Kidney (tissue), 13 donors: ENCODE measurements at regions not wholly inside any gene's neighbourhood (a gene's known extent, or its start where the extent isn't known, plus 50 kb on each side); places are given as distances from the start of the nearest gene placed in this dataset.
"Not testable (repeated sequence)": the region's sequence is repeated elsewhere in the genome, so short reads cannot be mapped to it uniquely, and the experiment has no call there.

Source experiments
- DNase-seq, 5 donors: peaks; one replicate each; pipeline ENCODE4 v3.0.0-alpha.2; 2013 to 2020
- FAIRE-seq: peaks from 2 replicates; lab custom pipeline; 2012; peaks lifted over from hg19 to GRCh38; lab: Jason Lieb, UNC
- H3K27ac ChIP-seq, 2 donors: one replicate each; pipeline ENCODE4 v1.7.0; 2013; ENCODE audit warnings: low read depth in 2 of 2, low read length in 2 of 2, inconsistent platforms in 1 of 2
- H3K27me3 ChIP-seq: one replicate; pipeline ENCODE4 v1.7.1; 2013; ENCODE audit warnings: low read length, inconsistent platforms; ENCODE audit not compliant: control insufficient read depth, insufficient read depth
- H3K36me3 ChIP-seq, 3 donors: one replicate each; pipeline versions ENCODE4 v1.7.0 to v1.7.1; 2013; ENCODE audit warnings: low read length in 3 of 3, control low read depth in 1 of 3, inconsistent platforms in 1 of 3; ENCODE audit not compliant: insufficient read depth in 3 of 3, control insufficient read depth in 2 of 3
- H3K4me1 ChIP-seq, 3 donors: one replicate each; pipeline versions ENCODE4 v1.7.0 to v1.7.1; 2013; ENCODE audit warnings: low read length in 3 of 3, inconsistent platforms in 1 of 3, low read depth in 1 of 3; ENCODE audit not compliant: control insufficient read depth in 2 of 3, insufficient read depth in 2 of 3
- H3K4me3 ChIP-seq, 3 donors: one replicate each; pipeline versions ENCODE4 v1.7.0 to v1.8.1; 2013; ENCODE audit warnings: low read length in 3 of 3, control low read depth in 1 of 3, inconsistent platforms in 1 of 3
- H3K9ac ChIP-seq, 3 donors: one replicate each; pipeline versions ENCODE4 v1.7.0 to v1.7.1; 2013; ENCODE audit warnings: low read length in 3 of 3, control low read depth in 1 of 3, inconsistent platforms in 1 of 3
- H3K9me3 ChIP-seq, 3 donors: one replicate each; pipeline versions ENCODE4 v1.7.0 to v1.7.1; 2013; ENCODE audit warnings: low read length in 3 of 3, control low read depth in 1 of 3, inconsistent platforms in 1 of 3; ENCODE audit not compliant: control insufficient read depth in 2 of 3, insufficient read depth in 1 of 3
- CTCF ChIP-seq: IDR thresholded peaks from 3 replicates; pipeline ENCODE4 v1.5.1; 2012; ENCODE audit warnings: mild to moderate bottlenecking, moderate library complexity, borderline replicate concordance; ENCODE audit not compliant: insufficient read depth; ENCODE audit errors: extremely low read depth
- intact Hi-C: fragments of 100-400 bp; cut with DNase I; formaldehyde crosslinking; loops from one replicate; pipeline ENCODE4 v1.11.1; 2022
- donor health status: control.
- donor health status: control.
- donor health status: control.
- donor health status: control.
- donor health status: control.
- donor health status: DM: yes; HTN: yes; CAD: no.
- donor health status: Normal renal cell carcinoma (clear cell type).

- H3K4me3 ChIP-seq, result no peak overlapping the region
- H3K9me3 ChIP-seq, result no peaks in the 10 kb centered on the region
- intact Hi-C loops, result no loop called here
- H3K27me3 ChIP-seq, result no peaks in the 10 kb centered on the region
- FAIRE-seq (no peak), DNase-seq (peak in 1 of 5 donors; percentile 48)
- TF ChIP-seq CTCF, result no peak
- H3K36me3 ChIP-seq, result no peaks in the 10 kb centered on the region
- no peak overlapping the region for H3K27ac ChIP-seq
- no peak overlapping the region for H3K9ac ChIP-seq
- H3K4me1 ChIP-seq, result no peaks in the 10 kb centered on the region
Observed at GRCh38 chr22:49006207-49007012, 821.3 kb downstream of the BRD1 start.

GRCh38 chr22:49005557-49005956 lies 822.1 kb downstream of the BRD1 start:
- Histone ChIP-seq H3K36me3 (no peaks in the 10 kb centered on the region), H3K27ac (no peak overlapping the region), H3K4me1 (no peaks in the 10 kb centered on the region), H3K9me3 (peaks cover 0 to 2% (median 0%) of the 10 kb centered on the region in 3 donors), H3K9ac (no peak overlapping the region), H3K27me3 (no peaks in the 10 kb centered on the region), H3K4me3 (no peak overlapping the region)
- DNase-seq, result no peak
- TF ChIP-seq CTCF, result no peak
- intact Hi-C loops, result no loop called here
- FAIRE-seq, result no peak

- TF ChIP-seq CTCF, result no peak
- Histone ChIP-seq H3K36me3 (no peaks in the 10 kb centered on the region), H3K9ac (no peak overlapping the region), H3K9me3 (peaks cover 0 to 2% (median 0%) of the 10 kb centered on the region in 3 donors), H3K27me3 (no peaks in the 10 kb centered on the region), H3K4me3 (no peak overlapping the region), H3K4me1 (no peaks in the 10 kb centered on the region), H3K27ac (no peak overlapping the region)
- intact Hi-C loops, result no loop called here
- peak in 2 of 5 donors; percentile 8 to 13 for DNase-seq
- no peak for FAIRE-seq
Observed at GRCh38 chr22:49004484-49005399, 822.9 kb downstream of the BRD1 start.

GRCh38 chr22:48997605-48998004 lies 830.1 kb downstream of the BRD1 start:
- H3K27me3 ChIP-seq, H3K36me3 ChIP-seq, H3K27ac ChIP-seq, H3K4me1 ChIP-seq, DNase-seq, FAIRE-seq, H3K4me3 ChIP-seq, intact Hi-C loops, H3K9me3 ChIP-seq, H3K9ac ChIP-seq: not testable (repeated sequence)
